ENCODE measurements at regions not wholly inside any gene's neighbourhood (a gene's known extent, or its start where the extent isn't known, plus 50 kb on each side); places are given as distances from the start of the nearest gene placed in this dataset.

- Histone ChIP-seq H3K27ac (replicated peaks in 1 of 4) (no peak overlapping the region), H3K9me3 (no peaks in the 10 kb centered on the region), H3K4me1 (no peaks in the 10 kb centered on the region), H3K27me3 (no peaks in the 10 kb centered on the region), H3K4me3 (no peak overlapping the region), H3K36me3 (no peaks in the 10 kb centered on the region)
- DNase-seq (ENCODE audit: extremely low spot score), result no peak
- intact Hi-C loops (cut with DNase I), result no loop called here
- WGBS, result 86% methylated on average over 11 of the region's 11 CpGs
- TF ChIP-seq POLR2AphosphoS5 (IDR thresholded peaks at IDR 0.05), result no peak
- TF ChIP-seq, protein P1, sequence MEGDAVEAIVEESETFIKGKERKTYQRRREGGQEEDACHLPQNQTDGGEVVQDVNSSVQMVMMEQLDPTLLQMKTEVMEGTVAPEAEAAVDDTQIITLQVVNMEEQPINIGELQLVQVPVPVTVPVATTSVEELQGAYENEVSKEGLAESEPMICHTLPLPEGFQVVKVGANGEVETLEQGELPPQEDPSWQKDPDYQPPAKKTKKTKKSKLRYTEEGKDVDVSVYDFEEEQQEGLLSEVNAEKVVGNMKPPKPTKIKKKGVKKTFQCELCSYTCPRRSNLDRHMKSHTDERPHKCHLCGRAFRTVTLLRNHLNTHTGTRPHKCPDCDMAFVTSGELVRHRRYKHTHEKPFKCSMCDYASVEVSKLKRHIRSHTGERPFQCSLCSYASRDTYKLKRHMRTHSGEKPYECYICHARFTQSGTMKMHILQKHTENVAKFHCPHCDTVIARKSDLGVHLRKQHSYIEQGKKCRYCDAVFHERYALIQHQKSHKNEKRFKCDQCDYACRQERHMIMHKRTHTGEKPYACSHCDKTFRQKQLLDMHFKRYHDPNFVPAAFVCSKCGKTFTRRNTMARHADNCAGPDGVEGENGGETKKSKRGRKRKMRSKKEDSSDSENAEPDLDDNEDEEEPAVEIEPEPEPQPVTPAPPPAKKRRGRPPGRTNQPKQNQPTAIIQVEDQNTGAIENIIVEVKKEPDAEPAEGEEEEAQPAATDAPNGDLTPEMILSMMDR (IDR thresholded peaks at IDR 0.05), result no peak
- no peak for TF ChIP-seq EP300 (IDR thresholded peaks at IDR 0.05)
- no peak for TF ChIP-seq POLR2A (IDR thresholded peaks at IDR 0.05; ENCODE audit: low read depth)
Observed at GRCh38 chr9:108634672-108635462, 220.9 kb downstream of the ACTL7B start.

GRCh38 chr9:108634204-108634603 lies 221.6 kb downstream of the ACTL7B start:
- Histone ChIP-seq H3K4me1 (no peaks in the 10 kb centered on the region), H3K4me3 (no peak overlapping the region), H3K9me3 (no peaks in the 10 kb centered on the region), H3K27ac (replicated peaks in 1 of 4) (no peak overlapping the region), H3K27me3 (no peaks in the 10 kb centered on the region), H3K36me3 (no peaks in the 10 kb centered on the region)
- WGBS, result 42% methylated on average over 5 of the region's 5 CpGs
- no peak for DNase-seq (ENCODE audit: extremely low spot score)
- intact Hi-C loops (cut with DNase I), result no loop called here
- TF ChIP-seq, protein P1 (IDR thresholded peaks at IDR 0.05), result no peak
- TF ChIP-seq POLR2A (IDR thresholded peaks at IDR 0.05; ENCODE audit: low read depth) (no peak), EP300 (IDR thresholded peaks at IDR 0.05) (no peak), POLR2AphosphoS5 (IDR thresholded peaks at IDR 0.05) (no peak)

GRCh38 chr9:108631496-108632285 lies 224.1 kb downstream of the ACTL7B start:
- WGBS, result 76% methylated on average over 3 of the region's 3 CpGs
- Histone ChIP-seq H3K4me3 (no peak overlapping the region), H3K27me3 (no peaks in the 10 kb centered on the region), H3K27ac (replicated peaks in 1 of 4) (no peak overlapping the region), H3K9me3 (no peaks in the 10 kb centered on the region), H3K4me1 (no peaks in the 10 kb centered on the region), H3K36me3 (no peaks in the 10 kb centered on the region)
- intact Hi-C loops (cut with DNase I), result no loop called here
- no peak for DNase-seq (ENCODE audit: extremely low spot score)
- TF ChIP-seq, protein P1 (IDR thresholded peaks at IDR 0.05), result no peak
- TF ChIP-seq POLR2A (IDR thresholded peaks at IDR 0.05; ENCODE audit: low read depth) (no peak), POLR2AphosphoS5 (IDR thresholded peaks at IDR 0.05) (no peak), EP300 (IDR thresholded peaks at IDR 0.05) (no peak)

GRCh38 chr9:108628316-108628715 lies 227.5 kb downstream of the ACTL7B start:
- TF ChIP-seq EP300 (IDR thresholded peaks at IDR 0.05), result no peak
- no peak for TF ChIP-seq POLR2AphosphoS5 (IDR thresholded peaks at IDR 0.05)
- no peak for TF ChIP-seq POLR2A (IDR thresholded peaks at IDR 0.05; ENCODE audit: low read depth)
- TF ChIP-seq, protein P1 (IDR thresholded peaks at IDR 0.05), result no peak
- no peak overlapping the region for H3K27ac ChIP-seq (replicated peaks in 1 of 4)
- H3K4me3 ChIP-seq, result no peak overlapping the region
- no peaks in the 10 kb centered on the region for H3K9me3 ChIP-seq
- no peaks in the 10 kb centered on the region for H3K27me3 ChIP-seq
- intact Hi-C loops (cut with DNase I), result no loop called here
- no peak for DNase-seq (ENCODE audit: extremely low spot score)
- no peaks in the 10 kb centered on the region for H3K4me1 ChIP-seq
- no peaks in the 10 kb centered on the region for H3K36me3 ChIP-seq
